ENCODE measurements at regions not wholly inside any gene's neighbourhood (a gene's known extent, or its start where the extent isn't known, plus 50 kb on each side); places are given as distances from the start of the nearest gene placed in this dataset.

DNA sequence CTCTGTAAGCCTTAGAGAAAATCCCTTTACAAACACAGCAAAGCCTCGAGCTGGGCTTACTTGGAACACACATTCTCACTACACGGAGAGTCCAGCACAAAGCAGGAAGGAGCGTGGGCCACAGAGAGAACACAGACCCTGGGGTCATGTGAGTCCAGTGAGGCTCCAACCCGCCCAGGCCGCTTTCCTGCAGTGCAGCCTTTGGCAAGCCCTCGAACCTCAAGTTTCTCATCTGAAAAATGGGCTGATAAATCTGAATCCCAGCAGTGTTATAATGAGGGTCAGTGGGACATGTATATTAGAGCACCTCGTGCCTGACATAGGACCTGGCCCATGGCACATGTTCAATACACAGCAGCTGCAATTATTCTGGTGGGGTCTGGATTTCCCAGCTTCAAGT lies 305.5 kb upstream of the SULF2 start:
- TF ChIP-seq, protein P1, sequence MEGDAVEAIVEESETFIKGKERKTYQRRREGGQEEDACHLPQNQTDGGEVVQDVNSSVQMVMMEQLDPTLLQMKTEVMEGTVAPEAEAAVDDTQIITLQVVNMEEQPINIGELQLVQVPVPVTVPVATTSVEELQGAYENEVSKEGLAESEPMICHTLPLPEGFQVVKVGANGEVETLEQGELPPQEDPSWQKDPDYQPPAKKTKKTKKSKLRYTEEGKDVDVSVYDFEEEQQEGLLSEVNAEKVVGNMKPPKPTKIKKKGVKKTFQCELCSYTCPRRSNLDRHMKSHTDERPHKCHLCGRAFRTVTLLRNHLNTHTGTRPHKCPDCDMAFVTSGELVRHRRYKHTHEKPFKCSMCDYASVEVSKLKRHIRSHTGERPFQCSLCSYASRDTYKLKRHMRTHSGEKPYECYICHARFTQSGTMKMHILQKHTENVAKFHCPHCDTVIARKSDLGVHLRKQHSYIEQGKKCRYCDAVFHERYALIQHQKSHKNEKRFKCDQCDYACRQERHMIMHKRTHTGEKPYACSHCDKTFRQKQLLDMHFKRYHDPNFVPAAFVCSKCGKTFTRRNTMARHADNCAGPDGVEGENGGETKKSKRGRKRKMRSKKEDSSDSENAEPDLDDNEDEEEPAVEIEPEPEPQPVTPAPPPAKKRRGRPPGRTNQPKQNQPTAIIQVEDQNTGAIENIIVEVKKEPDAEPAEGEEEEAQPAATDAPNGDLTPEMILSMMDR (IDR thresholded peaks at IDR 0.05; ENCODE audit: low read depth, low read length), result no peak
- no peak for TF ChIP-seq EZH2phosphoT487 (IDR thresholded peaks at IDR 0.05; ENCODE audit: low read depth)
